Stomach (tissue), 8 donors: ENCODE measurements at regions not wholly inside any gene's neighbourhood (a gene's known extent, or its start where the extent isn't known, plus 50 kb on each side); places are given as distances from the start of the nearest gene placed in this dataset.

Source experiments
- DNase-seq, 2 donors: peaks; one replicate each; pipeline versions ENCODE4 v3.0.0 to v3.0.0-alpha.2; 2013 to 2019
- H3K27ac ChIP-seq, 5 donors: fragments of 200-600 bp in 4 of 5; sonication (generic) in 4 of 5; one replicate each; pipeline ENCODE4 v1.5.1; 2013 to 2019; ENCODE audit warnings: mild to moderate bottlenecking in 1 of 5, moderate library complexity in 1 of 5
- H3K27me3 ChIP-seq, 3 donors: fragments of 200-600 bp; sonication (generic); one replicate each; pipeline ENCODE4 v1.5.1; 2017 to 2019; ENCODE audit warnings: mixed run types in 1 of 3
- H3K36me3 ChIP-seq, 4 donors: fragments of 200-600 bp; sonication (generic); 1 replicate in 3 of 4; 2 replicates in 1 of 4; pipeline ENCODE4 v1.5.1; 2016 to 2019
- H3K4me1 ChIP-seq, 4 donors: fragments of 200-600 bp; sonication (generic); one replicate each; pipeline ENCODE4 v1.5.1; 2016 to 2019
- H3K4me3 ChIP-seq, 4 donors: fragments of 200-600 bp; sonication (generic) in 3 of 4; one replicate each; pipeline ENCODE4 v1.5.1; 2016 to 2019; ENCODE audit warnings: mild to moderate bottlenecking in 1 of 4
- H3K9me3 ChIP-seq, 4 donors: fragments of 200-600 bp; sonication (generic); one replicate each; pipeline ENCODE4 v1.5.1; 2016 to 2019
- CTCF ChIP-seq, 7 experiments: fragments of 450-650 bp in 4 of 7; fragments of 200-600 bp in 3 of 7; sonication (generic) in 3 of 7; IDR thresholded peaks; one replicate each; pipeline ENCODE4 v1.5.1; 2016 to 2019; ENCODE audit warnings: antibody characterized with exemption in 7 of 7, control low read depth in 2 of 7, mild to moderate bottlenecking in 1 of 7
- EP300 ChIP-seq: sonication (generic); formaldehyde crosslinking; IDR thresholded peaks from one replicate; pipeline ENCODE4 v1.6.1; 2017; ENCODE audit warnings: antibody characterized with exemption
- POLR2A ChIP-seq, 4 donors: fragments of 450-650 bp; IDR thresholded peaks; one replicate each; pipeline ENCODE4 v1.6.1; 2016; ENCODE audit warnings: antibody characterized with exemption in 4 of 4, control low read depth in 2 of 4, mild to moderate bottlenecking in 1 of 4, moderate library complexity in 1 of 4
- POLR2AphosphoS5 ChIP-seq, 3 donors: sonication (generic); formaldehyde crosslinking; IDR thresholded peaks; one replicate each; pipeline ENCODE4 v1.6.1; 2016; ENCODE audit warnings: antibody characterized with exemption in 3 of 3
- WGBS, 5 donors: extraction: QIAGEN DNeasy Blood & Tissue Kit in 3 of 5; methylation state at CpG; one replicate each; pipeline versions ENCODE4 v1.1.5 to v1.1.7; 2013 to 2018; 5-methylcytosine and 5-hydroxymethylcytosine counted together
- intact Hi-C: fragments of 100-400 bp; cut with DNase I; formaldehyde crosslinking; loops from one replicate; pipeline ENCODE4 v1.15.1; 2023; ENCODE audit warnings: low total_unique reads
- donor health status: healthy with polysubstance abuse.
- donor health status: Bipolar disorder and iron deficiency.
- donor health status: healthy.

GRCh38 chr2:44844651-44845270 is 96.7 kb upstream of the SIX3 start:
- H3K4me3 ChIP-seq: no peak overlapping the region
- no peak for DNase-seq
- H3K9me3 ChIP-seq: no peaks in the 10 kb centered on the region
- H3K27me3 ChIP-seq: peaks cover 0 to under 1% (median 0%) of the 10 kb centered on the region in 3 donors
- no peak for TF ChIP-seq POLR2AphosphoS5 (IDR thresholded peaks at IDR 0.05)
- TF ChIP-seq POLR2A (IDR thresholded peaks at IDR 0.05): no peak
- TF ChIP-seq EP300: no peak
- TF ChIP-seq CTCF (IDR thresholded peaks at IDR 0.05): no peak
- H3K27ac ChIP-seq: no peak overlapping the region
- WGBS, 5 donors: 77 to 86% (median 82%) methylated on average over 7 of the region's 7 CpGs
- H3K36me3 ChIP-seq: no peaks in the 10 kb centered on the region
- H3K4me1 ChIP-seq: peaks cover 0 to 9% (median 0%) of the 10 kb centered on the region in 4 donors
- intact Hi-C loops: no loop called here

GRCh38 chr2:44848026-44848425 is 93.5 kb upstream of the SIX3 start:
- peaks cover 0 to 3% (median 0%) of the 10 kb centered on the region in 3 donors for H3K27me3 ChIP-seq
- H3K4me3 ChIP-seq: no peak overlapping the region
- no peak for DNase-seq
- H3K27ac ChIP-seq: no peak overlapping the region
- H3K9me3 ChIP-seq: no peaks in the 10 kb centered on the region
- intact Hi-C loops: no loop called here
- WGBS, 5 donors: 88 to 97% (median 92%) methylated on average over 1 of the region's 1 CpG
- no peaks in the 10 kb centered on the region for H3K4me1 ChIP-seq
- TF ChIP-seq POLR2AphosphoS5 (IDR thresholded peaks at IDR 0.05) (no peak), EP300 (no peak)
- H3K36me3 ChIP-seq: no peaks in the 10 kb centered on the region

GRCh38 chr2:44850016-44850415 is 91.5 kb upstream of the SIX3 start:
- WGBS, 5 donors: 71 to 100% (median 83%) methylated on average over 1 of the region's 1 CpG
- no peak for DNase-seq
- TF ChIP-seq EP300: no peak
- TF ChIP-seq CTCF (IDR thresholded peaks at IDR 0.05): no peak
- TF ChIP-seq POLR2A (IDR thresholded peaks at IDR 0.05): no peak
- no peak for TF ChIP-seq POLR2AphosphoS5 (IDR thresholded peaks at IDR 0.05)
- no peaks in the 10 kb centered on the region for H3K4me1 ChIP-seq
- H3K36me3 ChIP-seq: no peaks in the 10 kb centered on the region
- no peak overlapping the region for H3K4me3 ChIP-seq
- no peak overlapping the region for H3K27ac ChIP-seq
- intact Hi-C loops: no loop called here
- H3K27me3 ChIP-seq: peaks cover 0 to 3% (median 0%) of the 10 kb centered on the region in 3 donors
- no peaks in the 10 kb centered on the region for H3K9me3 ChIP-seq

GRCh38 chr2:44851518-44851917 is 90.0 kb upstream of the SIX3 start:
- Histone ChIP-seq H3K4me3 (no peak overlapping the region), H3K36me3 (no peaks in the 10 kb centered on the region), H3K4me1 (no peaks in the 10 kb centered on the region), H3K9me3 (no peaks in the 10 kb centered on the region), H3K27me3 (peaks cover 0 to 3% (median 0%) of the 10 kb centered on the region in 3 donors), H3K27ac (no peak overlapping the region)
- intact Hi-C loops: no loop called here
- DNase-seq: no peak
- TF ChIP-seq EP300 (no peak), POLR2AphosphoS5 (IDR thresholded peaks at IDR 0.05) (no peak), CTCF (IDR thresholded peaks at IDR 0.05) (no peak), POLR2A (IDR thresholded peaks at IDR 0.05) (no peak)

- 83 to 88% (median 86%) methylated on average over 2 of the region's 2 CpGs for WGBS, 5 donors
- Histone ChIP-seq H3K4me1 (no peaks in the 10 kb centered on the region), H3K36me3 (no peaks in the 10 kb centered on the region), H3K9me3 (no peaks in the 10 kb centered on the region), H3K27me3 (peaks cover 0 to 3% (median 0%) of the 10 kb centered on the region in 3 donors), H3K4me3 (no peak overlapping the region), H3K27ac (no peak overlapping the region)
- no peak for TF ChIP-seq POLR2A (IDR thresholded peaks at IDR 0.05)
- no peak for TF ChIP-seq EP300
- intact Hi-C loops: no loop called here
- no peak for DNase-seq
Measured at GRCh38 chr2:44852594-44852993, 88.9 kb upstream of the SIX3 start.
